Body of pancreas (tissue), 4 donors: ENCODE measurements at regions not wholly inside any gene's neighbourhood (a gene's known extent, or its start where the extent isn't known, plus 50 kb on each side); places are given as distances from the start of the nearest gene placed in this dataset.
"Not testable (repeated sequence)": the region's sequence is repeated elsewhere in the genome, so short reads cannot be mapped to it uniquely, and the experiment has no call there.

Source experiments
- ATAC-seq: fragments of 150-250 bp; one replicate; pipeline ENCODE4 v1.9.1; 2016
- DNase-seq, 4 donors: peaks; one replicate each; pipeline ENCODE4 v3.0.0-alpha.2; 2019
- H3K27ac ChIP-seq, 4 donors: fragments of 200-600 bp; sonication (generic); 1 replicate in 3 of 4; 2 replicates in 1 of 4; pipeline versions ENCODE4 v1.5.1 to v1.6.1; 2016 to 2019; ENCODE audit warnings: mild to moderate bottlenecking in 1 of 4, mixed read lengths in 1 of 4, moderate library complexity in 1 of 4
- H3K27me3 ChIP-seq, 2 donors: fragments of 200-600 bp; sonication (generic); one replicate each; pipeline ENCODE4 v1.6.0; 2016; ENCODE audit warnings: mild to moderate bottlenecking in 1 of 2
- H3K36me3 ChIP-seq, 2 donors: fragments of 200-600 bp; sonication (generic); replicated peaks in 1 of 2; 2 replicates each; pipeline ENCODE4 v1.5.1; 2016; ENCODE audit warnings: low read depth in 2 of 2; ENCODE audit not compliant: insufficient read depth in 1 of 2
- H3K4me1 ChIP-seq: fragments of 200-600 bp; sonication (generic); one replicate; pipeline ENCODE4 v1.6.0; 2016
- H3K4me3 ChIP-seq, 2 donors: fragments of 200-600 bp; sonication (generic); 1 replicate in 1 of 2; 2 replicates in 1 of 2; pipeline ENCODE4 v1.5.1; 2016 to 2019
- H3K9me3 ChIP-seq, 3 donors: fragments of 200-600 bp; sonication (generic); 1 replicate in 2 of 3; 2 replicates in 1 of 3; pipeline ENCODE4 v1.5.1; 2016
- CTCF ChIP-seq, 7 experiments: fragments of 450-650 bp in 4 of 7; fragments of 200-600 bp in 3 of 7; sonication (generic) in 3 of 7; IDR thresholded peaks; one replicate each; pipeline ENCODE4 v1.5.1; 2016 to 2019; ENCODE audit warnings: antibody characterized with exemption in 7 of 7
- POLR2A ChIP-seq, 3 donors: fragments of 450-650 bp; IDR thresholded peaks; one replicate each; pipeline ENCODE4 v1.6.1; 2016; ENCODE audit warnings: antibody characterized with exemption in 3 of 3, mild to moderate bottlenecking in 2 of 3
- WGBS, 2 donors: methylation state at CpG; one replicate each; pipeline ENCODE4 v1.1.5; 2017; 5-methylcytosine and 5-hydroxymethylcytosine counted together
- intact Hi-C: fragments of 100-400 bp; cut with DNase I; formaldehyde crosslinking; loops from one replicate; pipeline ENCODE4 v1.15.1; 2023

- H3K36me3 ChIP-seq, H3K27me3 ChIP-seq, DNase-seq, H3K4me1 ChIP-seq, H3K9me3 ChIP-seq, H3K4me3 ChIP-seq, ATAC-seq, intact Hi-C loops, H3K27ac ChIP-seq: not testable (repeated sequence)
- WGBS, 2 donors: 50% methylated on average over 1 of the region's 2 CpGs; no CpG with 5 or more reads in 1 of the 2 donors
These were observed 232.1 kb downstream of the NPIPA8 start for GRCh38 chr16:18104412-18104811.

GRCh38 chr16:18101077-18101476, 235.5 kb downstream of the NPIPA8 start:
- H3K27ac ChIP-seq, ATAC-seq, H3K4me3 ChIP-seq, intact Hi-C loops, H3K4me1 ChIP-seq, H3K36me3 ChIP-seq, DNase-seq, H3K9me3 ChIP-seq, H3K27me3 ChIP-seq: not testable (repeated sequence)
- no CpG with 5 or more reads among the region's 2 CpGs for WGBS, 2 donors

- 24% methylated on average over 1 of the region's 1 CpG; no CpG with 5 or more reads in 1 of the 2 donors for WGBS, 2 donors
- H3K9me3 ChIP-seq, ATAC-seq: not testable (repeated sequence)
These were observed 243.9 kb downstream of the NPIPA8 start for GRCh38 chr16:18092605-18093004.

GRCh38 chr16:18080658-18081363, 255.7 kb downstream of the NPIPA8 start:
- H3K36me3 ChIP-seq, H3K4me3 ChIP-seq, H3K4me1 ChIP-seq, H3K27me3 ChIP-seq, H3K27ac ChIP-seq, ATAC-seq, intact Hi-C loops, DNase-seq, H3K9me3 ChIP-seq: not testable (repeated sequence)
- WGBS, 2 donors: 56 to 93% methylated on average over 1 of the region's 2 CpGs

More at GRCh38 chr16:18092605-18093004, 243.9 kb downstream of the NPIPA8 start:
- intact Hi-C loops, H3K4me1 ChIP-seq, H3K36me3 ChIP-seq, H3K4me3 ChIP-seq, H3K27me3 ChIP-seq, H3K27ac ChIP-seq, DNase-seq: not testable (repeated sequence)

- intact Hi-C loops: not testable (repeated sequence)
These were observed 258.6 kb downstream of the NPIPA8 start for GRCh38 chr16:18077910-18078309.

GRCh38 chr16:18072161-18072560, 264.4 kb downstream of the NPIPA8 start:
- DNase-seq: no peak
- no peak for ATAC-seq
- H3K4me3 ChIP-seq: no peak overlapping the region
- H3K9me3 ChIP-seq: no peaks in the 10 kb centered on the region
- 75 to 83% methylated on average over 1 of the region's 1 CpG for WGBS, 2 donors
- no peaks in the 10 kb centered on the region for H3K36me3 ChIP-seq
- H3K27me3 ChIP-seq: no peaks in the 10 kb centered on the region
- H3K4me1 ChIP-seq: no peaks in the 10 kb centered on the region
- TF ChIP-seq POLR2A (IDR thresholded peaks at IDR 0.05) (no peak), CTCF (IDR thresholded peaks at IDR 0.05) (no peak)
- no peak overlapping the region for H3K27ac ChIP-seq
- intact Hi-C loops: no loop called here

More at GRCh38 chr16:18077910-18078309, 258.6 kb downstream of the NPIPA8 start:
- H3K4me1 ChIP-seq, ATAC-seq, H3K36me3 ChIP-seq, H3K27ac ChIP-seq, H3K4me3 ChIP-seq, H3K9me3 ChIP-seq, H3K27me3 ChIP-seq, DNase-seq: not testable (repeated sequence)

- Histone ChIP-seq H3K4me3 (no peak overlapping the region), H3K27ac (no peak overlapping the region), H3K9me3 (peaks cover 0 to 3% (median 0%) of the 10 kb centered on the region in 3 donors), H3K4me1 (no peaks in the 10 kb centered on the region), H3K36me3 (no peaks in the 10 kb centered on the region), H3K27me3 (no peaks in the 10 kb centered on the region)
- ATAC-seq: no peak
- TF ChIP-seq CTCF (IDR thresholded peaks at IDR 0.05) (no peak), POLR2A (IDR thresholded peaks at IDR 0.05) (no peak)
- no peak for DNase-seq
- intact Hi-C loops: no loop called here
These were observed 266.9 kb downstream of the NPIPA8 start for GRCh38 chr16:18069683-18070082.
